Calu3 (cell line): ENCODE measurements at regions not wholly inside any gene's neighbourhood (a gene's known extent, or its start where the extent isn't known, plus 50 kb on each side); places are given as distances from the start of the nearest gene placed in this dataset.

Source experiments
- BruUV-seq: library from RNA; stranded (reverse); fragments of 400-500 nt; replicated peaks from 2 replicates; lab custom pipeline; 2021; lab: Mats Ljungman, UMichigan
- CTCF ChIA-PET: fragments of 300-600 bp; sonication (Branson Sonifier 250); formaldehyde crosslinking; loops from one replicate; lab custom pipeline; 2022; ENCODE audit warnings: antibody characterized with exemption; lab: Charles Lee
- DNase-seq: peaks from one replicate; pipeline ENCODE4 v3.0.0; 2022
- H3K27ac Mint-ChIP-seq: one replicate; pipeline ENCODE4 v1.8.0; 2022; ENCODE audit warnings: mixed read lengths; ENCODE audit not compliant: unreplicated experiment
- H3K27me3 Mint-ChIP-seq: one replicate; pipeline ENCODE4 v1.8.0; 2022; ENCODE audit warnings: mixed read lengths; ENCODE audit not compliant: unreplicated experiment
- H3K36me3 Mint-ChIP-seq: one replicate; pipeline ENCODE4 v1.8.0; 2022; ENCODE audit warnings: mild to moderate bottlenecking, moderate library complexity, mixed read lengths; ENCODE audit not compliant: insufficient read depth, unreplicated experiment
- H3K4me1 Mint-ChIP-seq: one replicate; pipeline ENCODE4 v1.8.0; 2022; ENCODE audit warnings: mild to moderate bottlenecking, low read depth, mixed read lengths; ENCODE audit not compliant: unreplicated experiment
- H3K4me3 Mint-ChIP-seq: one replicate; pipeline ENCODE4 v1.8.0; 2022; ENCODE audit warnings: mild to moderate bottlenecking, low read depth, moderate library complexity, mixed read lengths; ENCODE audit not compliant: unreplicated experiment
- H3K9me3 Mint-ChIP-seq: one replicate; pipeline ENCODE4 v1.8.0; 2022; ENCODE audit warnings: low read depth, mixed read lengths; ENCODE audit not compliant: unreplicated experiment
- intact Hi-C: fragments of 100-400 bp; cut with micrococcal nuclease; formaldehyde crosslinking; loops from one replicate; pipeline ENCODE4 v1.10.0; 2022; ENCODE audit not compliant: unreplicated experiment
- TF ChIP-seq, protein P1 (sequence below): fragments of 200-600 bp; IDR thresholded peaks from one replicate; pipeline ENCODE4 v1.8.0; 2022; ENCODE audit warnings: antibody characterized with exemption; ENCODE audit not compliant: unreplicated experiment

- TF ChIP-seq, protein P1, sequence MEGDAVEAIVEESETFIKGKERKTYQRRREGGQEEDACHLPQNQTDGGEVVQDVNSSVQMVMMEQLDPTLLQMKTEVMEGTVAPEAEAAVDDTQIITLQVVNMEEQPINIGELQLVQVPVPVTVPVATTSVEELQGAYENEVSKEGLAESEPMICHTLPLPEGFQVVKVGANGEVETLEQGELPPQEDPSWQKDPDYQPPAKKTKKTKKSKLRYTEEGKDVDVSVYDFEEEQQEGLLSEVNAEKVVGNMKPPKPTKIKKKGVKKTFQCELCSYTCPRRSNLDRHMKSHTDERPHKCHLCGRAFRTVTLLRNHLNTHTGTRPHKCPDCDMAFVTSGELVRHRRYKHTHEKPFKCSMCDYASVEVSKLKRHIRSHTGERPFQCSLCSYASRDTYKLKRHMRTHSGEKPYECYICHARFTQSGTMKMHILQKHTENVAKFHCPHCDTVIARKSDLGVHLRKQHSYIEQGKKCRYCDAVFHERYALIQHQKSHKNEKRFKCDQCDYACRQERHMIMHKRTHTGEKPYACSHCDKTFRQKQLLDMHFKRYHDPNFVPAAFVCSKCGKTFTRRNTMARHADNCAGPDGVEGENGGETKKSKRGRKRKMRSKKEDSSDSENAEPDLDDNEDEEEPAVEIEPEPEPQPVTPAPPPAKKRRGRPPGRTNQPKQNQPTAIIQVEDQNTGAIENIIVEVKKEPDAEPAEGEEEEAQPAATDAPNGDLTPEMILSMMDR = no peak
- DNase-seq = no peak
- Mint-ChIP-seq H3K27me3 (no peaks in the 10 kb centered on the region), H3K27ac (no peak overlapping the region), H3K4me3 (no peak overlapping the region), H3K4me1 (peaks cover 10% of the 10 kb centered on the region), H3K9me3 (no peaks in the 10 kb centered on the region), H3K36me3 (no peaks in the 10 kb centered on the region)
- intact Hi-C loops = no loop called here
- BruUV-seq = no TSS peak
- CTCF ChIA-PET = interaction anchor here (0.6 kb wide), 1 partner anchor 8 kb away, joined by 8 read pairs; no protein-coding TSS in a partner anchor
Measured at GRCh38 chr12:78395961-78396360, 468.6 kb upstream of the SYT1 start.

DNA sequence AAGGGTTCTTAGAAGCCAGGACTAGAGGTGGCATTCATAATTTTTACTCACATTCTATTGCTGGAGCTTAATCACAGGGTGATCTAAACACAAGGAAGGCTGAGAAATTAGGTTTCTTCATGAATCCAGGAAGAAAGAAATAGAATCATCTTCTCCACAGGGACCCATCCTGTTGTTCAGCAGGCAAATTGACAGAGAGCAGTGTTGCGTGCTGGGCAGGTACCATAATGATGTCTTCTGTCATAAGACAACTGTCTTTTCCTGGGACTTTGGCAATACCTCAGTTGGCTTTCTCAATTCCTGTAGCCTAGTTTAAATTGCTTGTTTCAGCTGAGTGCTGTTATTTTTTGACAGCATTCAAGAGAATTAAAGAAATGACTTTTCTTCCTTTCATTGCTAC, 468.0 kb upstream of the SYT1 start:
- H3K4me1 Mint-ChIP-seq = peaks cover 10% of the 10 kb centered on the region
- CTCF ChIA-PET = no interaction called here
- intact Hi-C loops = no loop called here
- H3K27me3 Mint-ChIP-seq = no peaks in the 10 kb centered on the region
- no peaks in the 10 kb centered on the region for H3K36me3 Mint-ChIP-seq
- H3K27ac Mint-ChIP-seq = no peak overlapping the region
- DNase-seq = no peak
- TF ChIP-seq, protein P1 = no peak
- no TSS peak for BruUV-seq
- H3K4me3 Mint-ChIP-seq = no peak overlapping the region
- no peaks in the 10 kb centered on the region for H3K9me3 Mint-ChIP-seq

DNA sequence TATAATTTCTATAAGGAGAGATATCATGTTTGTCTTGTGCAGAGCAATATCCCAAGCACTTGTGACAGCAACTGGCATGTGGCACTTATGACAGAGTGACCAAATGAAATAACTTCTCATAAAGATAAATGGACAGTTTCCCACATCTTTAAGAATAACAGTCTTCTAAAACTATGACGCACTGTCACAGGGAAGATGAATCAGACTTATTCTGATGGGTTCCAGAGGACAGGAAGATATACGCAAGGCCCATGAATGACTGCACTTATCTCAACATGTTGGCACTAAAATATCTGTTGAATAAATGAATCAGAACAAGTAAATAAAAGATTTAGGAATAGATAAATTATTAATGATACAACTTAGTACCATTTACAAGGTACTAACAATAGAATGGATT, 465.8 kb upstream of the SYT1 start:
- Mint-ChIP-seq H3K9me3 (no peaks in the 10 kb centered on the region), H3K27ac (no peak overlapping the region), H3K4me3 (no peak overlapping the region), H3K36me3 (no peaks in the 10 kb centered on the region), H3K27me3 (no peaks in the 10 kb centered on the region), H3K4me1 (peaks cover 10% of the 10 kb centered on the region)
- intact Hi-C loops = no loop called here
- TF ChIP-seq, protein P1 = no peak
- no TSS peak for BruUV-seq
- CTCF ChIA-PET = no interaction called here
- DNase-seq = no peak

GRCh38 chr12:78402366-78403134, 462.0 kb upstream of the SYT1 start:
- no TSS peak for BruUV-seq
- CTCF ChIA-PET = interaction anchor here (1.4 kb wide), 1 partner anchor 10 kb away, joined by 3 read pairs; no protein-coding TSS in a partner anchor
- DNase-seq = no peak
- intact Hi-C loops = no loop called here
- no peaks in the 10 kb centered on the region for H3K9me3 Mint-ChIP-seq
- no peaks in the 10 kb centered on the region for H3K27me3 Mint-ChIP-seq
- no peak overlapping the region for H3K27ac Mint-ChIP-seq
- no peaks in the 10 kb centered on the region for H3K36me3 Mint-ChIP-seq
- TF ChIP-seq, protein P1 = no peak
- no peak overlapping the region for H3K4me3 Mint-ChIP-seq
- peaks cover 10% of the 10 kb centered on the region for H3K4me1 Mint-ChIP-seq
